Neural crest cell (in vitro differentiated cells): ENCODE measurements at regions not wholly inside any gene's neighbourhood (a gene's known extent, or its start where the extent isn't known, plus 50 kb on each side); places are given as distances from the start of the nearest gene placed in this dataset.
"Not testable (repeated sequence)": the region's sequence is repeated elsewhere in the genome, so short reads cannot be mapped to it uniquely, and the experiment has no call there.

ENCODE experiments used
- DNase-seq: peaks from one replicate; pipeline ENCODE4 v3.0.0; 2021; ENCODE audit warnings: low read depth, mixed read lengths, low spot score
- H3K27ac Mint-ChIP-seq: one replicate; pipeline ENCODE4 v1.8.0; 2021; ENCODE audit warnings: mild to moderate bottlenecking, mixed read lengths; ENCODE audit not compliant: unreplicated experiment
- H3K27me3 Mint-ChIP-seq: 2 replicates; pipeline ENCODE4 v1.8.0; 2021; ENCODE audit warnings: low read depth, mild to moderate bottlenecking, mixed read lengths
- H3K36me3 Mint-ChIP-seq: 2 replicates; pipeline ENCODE4 v1.8.0; 2021; ENCODE audit warnings: low read depth, mild to moderate bottlenecking, mixed read lengths
- H3K4me1 Mint-ChIP-seq: 2 replicates; pipeline ENCODE4 v1.8.0; 2021; ENCODE audit warnings: mixed read lengths
- H3K4me3 Mint-ChIP-seq: one replicate; pipeline ENCODE4 v1.8.0; 2021; ENCODE audit warnings: mild to moderate bottlenecking, mixed read lengths
- H3K9me3 Mint-ChIP-seq: 2 replicates; pipeline ENCODE4 v1.8.0; 2021; ENCODE audit warnings: mixed read lengths
- TF ChIP-seq, protein P1 (sequence below): fragments of 200-600 bp; sonication (generic); conservative IDR thresholded peaks from 2 replicates; pipeline ENCODE4 v1.5.0; 2021; ENCODE audit warnings: antibody characterized with exemption, mild to moderate bottlenecking

DNA sequence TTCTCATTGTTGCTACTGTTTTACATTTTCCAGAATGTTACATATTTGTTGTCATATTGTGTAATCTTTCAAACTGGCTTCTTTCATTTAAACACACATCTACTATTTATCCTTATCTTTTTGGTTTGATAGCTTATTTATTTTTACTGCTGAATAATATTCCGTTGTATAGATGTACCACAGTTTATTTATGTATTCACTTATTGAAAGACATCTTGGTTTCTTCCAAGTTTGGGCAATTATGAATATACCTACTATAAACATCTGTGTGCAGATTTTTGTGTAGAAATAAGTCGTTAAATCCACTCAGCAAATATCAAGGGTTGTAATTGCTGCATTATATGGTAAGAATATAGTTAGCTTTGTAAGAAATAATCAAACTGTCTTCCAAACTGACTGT lies 669.2 kb downstream of the TNS3 start:
- Mint-ChIP-seq H3K27ac (no peak overlapping the region), H3K4me1 (peaks cover 9% of the 10 kb centered on the region), H3K4me3 (no peak overlapping the region), H3K36me3 (peaks cover 2% of the 10 kb centered on the region), H3K9me3 (peaks cover 6% of the 10 kb centered on the region), H3K27me3 (no peaks in the 10 kb centered on the region)
- DNase-seq = no peak
- TF ChIP-seq, protein P1, sequence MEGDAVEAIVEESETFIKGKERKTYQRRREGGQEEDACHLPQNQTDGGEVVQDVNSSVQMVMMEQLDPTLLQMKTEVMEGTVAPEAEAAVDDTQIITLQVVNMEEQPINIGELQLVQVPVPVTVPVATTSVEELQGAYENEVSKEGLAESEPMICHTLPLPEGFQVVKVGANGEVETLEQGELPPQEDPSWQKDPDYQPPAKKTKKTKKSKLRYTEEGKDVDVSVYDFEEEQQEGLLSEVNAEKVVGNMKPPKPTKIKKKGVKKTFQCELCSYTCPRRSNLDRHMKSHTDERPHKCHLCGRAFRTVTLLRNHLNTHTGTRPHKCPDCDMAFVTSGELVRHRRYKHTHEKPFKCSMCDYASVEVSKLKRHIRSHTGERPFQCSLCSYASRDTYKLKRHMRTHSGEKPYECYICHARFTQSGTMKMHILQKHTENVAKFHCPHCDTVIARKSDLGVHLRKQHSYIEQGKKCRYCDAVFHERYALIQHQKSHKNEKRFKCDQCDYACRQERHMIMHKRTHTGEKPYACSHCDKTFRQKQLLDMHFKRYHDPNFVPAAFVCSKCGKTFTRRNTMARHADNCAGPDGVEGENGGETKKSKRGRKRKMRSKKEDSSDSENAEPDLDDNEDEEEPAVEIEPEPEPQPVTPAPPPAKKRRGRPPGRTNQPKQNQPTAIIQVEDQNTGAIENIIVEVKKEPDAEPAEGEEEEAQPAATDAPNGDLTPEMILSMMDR = no peak

DNA sequence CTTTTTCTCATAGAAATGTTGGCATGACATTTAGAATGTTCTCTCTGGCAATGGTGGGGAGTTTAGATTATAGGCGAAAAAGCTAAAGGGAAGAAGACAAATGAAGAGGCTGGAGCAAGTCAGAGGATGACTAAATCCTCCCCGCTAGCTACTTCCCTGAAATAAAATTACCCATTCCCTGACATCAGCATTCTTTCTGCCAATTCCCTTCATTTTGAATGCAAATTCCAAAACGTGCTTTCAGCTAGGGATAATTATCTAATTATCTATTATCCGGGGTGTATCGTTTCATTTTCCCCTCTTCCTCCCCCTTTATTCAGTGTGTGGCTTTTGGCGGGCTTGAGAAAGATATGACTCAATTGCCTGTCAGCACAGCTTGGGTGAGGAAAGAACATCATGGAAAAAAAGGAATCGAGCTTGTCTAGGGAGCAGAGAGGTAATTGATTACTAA lies 672.3 kb downstream of the TNS3 start:
- Mint-ChIP-seq H3K4me1 (peaks cover 9% of the 10 kb centered on the region), H3K27ac (no peak overlapping the region), H3K4me3 (no peak overlapping the region), H3K36me3 (peaks cover 2% of the 10 kb centered on the region), H3K27me3 (no peaks in the 10 kb centered on the region), H3K9me3 (peaks cover 6% of the 10 kb centered on the region)
- DNase-seq = no peak
- TF ChIP-seq, protein P1 = no peak

DNA sequence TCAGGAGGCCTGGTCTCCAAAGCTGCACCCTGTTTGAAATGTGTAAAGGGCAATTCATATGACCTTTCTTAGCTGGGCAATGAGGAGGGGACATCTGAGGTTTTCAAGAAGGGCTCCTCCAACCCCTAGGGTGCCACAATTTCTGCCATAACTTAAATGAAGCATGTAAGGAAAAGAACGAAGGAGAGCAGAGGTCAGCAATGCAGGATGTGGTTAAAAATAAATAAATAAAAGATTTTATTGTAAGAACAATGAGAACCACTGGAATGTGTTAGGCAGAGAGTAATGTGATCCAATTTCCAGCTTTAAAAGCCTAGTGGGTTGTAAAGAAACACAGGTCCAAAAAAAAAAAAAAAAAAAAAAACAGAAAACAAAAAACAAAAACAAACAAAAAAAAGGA lies 673.1 kb downstream of the TNS3 start:
- peaks cover 6% of the 10 kb centered on the region for H3K9me3 Mint-ChIP-seq
- DNase-seq = no peak
- no peak overlapping the region for H3K4me3 Mint-ChIP-seq
- no peak overlapping the region for H3K27ac Mint-ChIP-seq
- no peaks in the 10 kb centered on the region for H3K27me3 Mint-ChIP-seq
- peaks cover 2% of the 10 kb centered on the region for H3K36me3 Mint-ChIP-seq
- peaks cover 9% of the 10 kb centered on the region for H3K4me1 Mint-ChIP-seq
- TF ChIP-seq, protein P1 = no peak

DNA sequence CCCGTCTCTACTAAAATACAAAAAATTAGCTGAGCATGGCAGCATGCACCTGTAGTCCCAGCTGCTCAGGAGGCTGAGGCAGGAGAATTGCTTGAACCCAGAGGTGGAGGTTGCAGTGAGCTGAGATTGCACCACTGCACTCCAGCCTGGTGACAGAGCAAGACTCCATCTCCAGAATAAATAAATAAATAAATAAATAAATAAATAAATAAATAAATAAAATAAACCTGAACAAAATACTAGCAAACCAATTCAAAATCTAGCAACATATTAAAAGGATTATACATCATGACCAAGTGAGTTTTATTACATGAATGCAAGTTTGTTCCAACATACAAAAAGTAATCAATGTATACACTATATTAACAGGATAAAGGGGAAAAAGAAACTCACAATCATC lies 677.4 kb downstream of the TNS3 start:
- H3K27ac Mint-ChIP-seq, H3K27me3 Mint-ChIP-seq, H3K4me1 Mint-ChIP-seq, H3K4me3 Mint-ChIP-seq, H3K9me3 Mint-ChIP-seq, DNase-seq, H3K36me3 Mint-ChIP-seq: not testable (repeated sequence)

DNA sequence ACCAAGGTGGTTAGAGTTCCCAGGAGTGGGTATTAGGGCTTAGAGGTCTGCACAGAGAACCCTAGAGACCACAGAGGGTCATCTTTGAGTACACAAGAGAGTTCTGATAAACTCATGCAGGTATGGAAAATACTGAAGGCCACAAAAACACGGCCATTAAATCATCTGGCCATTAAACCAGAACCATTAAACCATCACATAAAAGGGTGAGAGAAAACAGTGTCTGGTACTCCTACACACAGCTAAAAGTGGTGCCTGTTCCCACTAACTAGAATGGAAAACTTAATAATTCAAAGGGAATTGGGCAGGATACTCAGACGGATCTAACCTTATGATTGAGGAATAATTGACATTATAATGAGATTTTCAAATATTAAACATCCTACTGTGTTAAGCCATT lies 679.4 kb downstream of the TNS3 start:
- DNase-seq = no peak
- Mint-ChIP-seq H3K27me3 (no peaks in the 10 kb centered on the region), H3K27ac (no peak overlapping the region), H3K36me3 (peaks cover 3% of the 10 kb centered on the region), H3K4me3 (no peak overlapping the region), H3K4me1 (no peaks in the 10 kb centered on the region), H3K9me3 (peaks cover 9% of the 10 kb centered on the region)
- TF ChIP-seq, protein P1 = no peak

DNA sequence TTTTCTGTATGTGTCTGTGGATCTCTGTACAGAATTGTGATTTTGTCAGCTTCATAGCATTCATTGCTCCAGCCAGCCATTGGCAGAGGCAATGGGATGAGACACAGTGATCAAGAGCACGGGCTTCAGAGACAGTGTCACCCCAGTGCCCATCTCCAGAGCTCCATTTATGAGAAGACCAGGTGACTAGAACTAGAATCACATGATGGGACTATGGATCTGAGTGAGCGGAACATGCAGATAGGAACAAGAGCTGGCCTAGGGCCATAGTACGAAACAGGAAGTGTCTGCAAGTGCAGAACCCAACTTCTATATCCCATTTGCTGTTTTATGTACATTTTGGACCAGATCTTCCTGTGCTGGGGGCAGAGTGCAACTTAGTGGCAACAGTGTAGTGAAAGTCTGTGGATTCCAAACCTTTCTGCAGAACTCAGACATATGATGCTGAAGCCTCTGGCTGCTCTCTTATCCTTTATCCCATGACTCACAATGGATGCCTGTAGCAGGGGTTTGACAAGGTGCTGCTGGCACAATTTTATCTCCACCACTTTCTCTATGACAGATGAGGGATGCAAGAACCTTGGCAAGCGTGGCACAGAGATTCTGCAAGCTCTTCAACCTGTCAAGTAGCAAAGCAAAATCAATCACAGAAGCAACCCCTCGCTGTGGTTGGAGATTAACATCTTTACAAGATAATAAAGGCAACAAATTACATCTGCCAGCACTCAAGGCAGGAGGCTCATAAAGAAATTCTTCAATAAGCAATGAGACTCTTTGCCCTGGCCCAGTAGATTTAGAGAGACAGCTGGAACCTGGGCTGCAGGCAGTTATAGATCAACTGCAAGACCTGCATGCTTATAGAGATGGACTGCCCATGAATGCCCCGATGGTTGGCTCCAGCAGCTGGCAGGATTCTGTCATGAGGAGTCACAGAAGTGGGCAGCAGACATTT lies 681.3 kb downstream of the TNS3 start:
- no peak overlapping the region for H3K4me3 Mint-ChIP-seq
- no peak overlapping the region for H3K27ac Mint-ChIP-seq
- DNase-seq = no peak
- H3K27me3 Mint-ChIP-seq = no peaks in the 10 kb centered on the region
- peaks cover 9% of the 10 kb centered on the region for H3K9me3 Mint-ChIP-seq
- no peaks in the 10 kb centered on the region for H3K4me1 Mint-ChIP-seq
- peaks cover 3% of the 10 kb centered on the region for H3K36me3 Mint-ChIP-seq
- TF ChIP-seq, protein P1 = no peak
